Body of pancreas (tissue), 4 donors: ENCODE measurements at regions not wholly inside any gene's neighbourhood (a gene's known extent, or its start where the extent isn't known, plus 50 kb on each side); places are given as distances from the start of the nearest gene placed in this dataset.

Experiments
- POLR2A ChIP-seq, 3 donors: fragments of 450-650 bp; IDR thresholded peaks; one replicate each; pipeline ENCODE4 v1.6.1; 2016; ENCODE audit warnings: antibody characterized with exemption in 3 of 3, mild to moderate bottlenecking in 2 of 3
- TF ChIP-seq, protein P1 (sequence below), 7 experiments: fragments of 450-650 bp in 4 of 7; fragments of 200-600 bp in 3 of 7; sonication (generic) in 3 of 7; IDR thresholded peaks; one replicate each; pipeline ENCODE4 v1.5.1; 2016 to 2019; ENCODE audit warnings: antibody characterized with exemption in 7 of 7

DNA sequence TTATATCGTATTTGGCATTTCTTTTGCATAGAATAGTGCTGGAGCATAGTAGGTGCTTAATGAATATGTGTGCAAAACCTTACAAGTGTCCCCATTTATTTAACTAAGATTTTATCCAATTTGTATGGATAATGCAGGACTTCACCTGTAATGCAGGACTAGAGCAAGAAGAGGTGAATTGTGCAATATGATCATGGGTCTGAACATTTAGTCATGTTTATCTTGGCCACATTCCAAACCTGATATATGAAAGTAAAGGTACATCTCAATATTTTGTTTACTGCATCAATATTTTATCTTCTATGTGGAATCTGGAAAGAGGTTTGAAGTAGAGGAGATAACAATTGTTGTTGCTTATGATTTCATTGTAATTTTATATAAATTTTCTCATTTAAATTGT, 1626.7 kb upstream of the B3GALT2 start:
- no peak for TF ChIP-seq POLR2A (IDR thresholded peaks at IDR 0.05)
- TF ChIP-seq, protein P1, sequence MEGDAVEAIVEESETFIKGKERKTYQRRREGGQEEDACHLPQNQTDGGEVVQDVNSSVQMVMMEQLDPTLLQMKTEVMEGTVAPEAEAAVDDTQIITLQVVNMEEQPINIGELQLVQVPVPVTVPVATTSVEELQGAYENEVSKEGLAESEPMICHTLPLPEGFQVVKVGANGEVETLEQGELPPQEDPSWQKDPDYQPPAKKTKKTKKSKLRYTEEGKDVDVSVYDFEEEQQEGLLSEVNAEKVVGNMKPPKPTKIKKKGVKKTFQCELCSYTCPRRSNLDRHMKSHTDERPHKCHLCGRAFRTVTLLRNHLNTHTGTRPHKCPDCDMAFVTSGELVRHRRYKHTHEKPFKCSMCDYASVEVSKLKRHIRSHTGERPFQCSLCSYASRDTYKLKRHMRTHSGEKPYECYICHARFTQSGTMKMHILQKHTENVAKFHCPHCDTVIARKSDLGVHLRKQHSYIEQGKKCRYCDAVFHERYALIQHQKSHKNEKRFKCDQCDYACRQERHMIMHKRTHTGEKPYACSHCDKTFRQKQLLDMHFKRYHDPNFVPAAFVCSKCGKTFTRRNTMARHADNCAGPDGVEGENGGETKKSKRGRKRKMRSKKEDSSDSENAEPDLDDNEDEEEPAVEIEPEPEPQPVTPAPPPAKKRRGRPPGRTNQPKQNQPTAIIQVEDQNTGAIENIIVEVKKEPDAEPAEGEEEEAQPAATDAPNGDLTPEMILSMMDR (IDR thresholded peaks at IDR 0.05), result no peak
